ENCODE measurements at regions not wholly inside any gene's neighbourhood (a gene's known extent, or its start where the extent isn't known, plus 50 kb on each side); places are given as distances from the start of the nearest gene placed in this dataset.

GRCh38 chr1:60589046-60589748 is 493.2 kb upstream of the NFIA start:
- no peak for DNase-seq (ENCODE audit: low spot score)

- no peak for DNase-seq (ENCODE audit: low spot score)
Measured at GRCh38 chr1:60584371-60584770, 498.0 kb upstream of the NFIA start.

- no peak for DNase-seq (ENCODE audit: low spot score)
Measured at GRCh38 chr1:60583696-60584095, 498.7 kb upstream of the NFIA start.

- no peak for DNase-seq (ENCODE audit: low spot score)
Measured at GRCh38 chr1:60581455-60582220, 500.7 kb upstream of the NFIA start.

GRCh38 chr1:60577029-60577428 is 503.5 kb upstream of the C1orf87 start:
- DNase-seq (ENCODE audit: low spot score), result no peak

GRCh38 chr1:60575326-60575977 is 501.9 kb upstream of the C1orf87 start:
- DNase-seq (ENCODE audit: low spot score), result no peak

- DNase-seq (ENCODE audit: low spot score), result peak; percentile 12
Measured at GRCh38 chr1:60573726-60574409, 500.3 kb upstream of the C1orf87 start.

GRCh38 chr1:60573121-60573520 is 499.6 kb upstream of the C1orf87 start:
- DNase-seq (ENCODE audit: low spot score), result no peak

- DNase-seq (ENCODE audit: low spot score), result no peak
Measured at GRCh38 chr1:60572378-60572777, 498.8 kb upstream of the C1orf87 start.

- no peak for DNase-seq (ENCODE audit: low spot score)
Measured at GRCh38 chr1:60571811-60572210, 498.2 kb upstream of the C1orf87 start.

- no peak for DNase-seq (ENCODE audit: low spot score)
Measured at GRCh38 chr1:60569189-60569588, 495.6 kb upstream of the C1orf87 start.

GRCh38 chr1:60567256-60567655 is 493.7 kb upstream of the C1orf87 start:
- DNase-seq (ENCODE audit: low spot score), result no peak

GRCh38 chr1:60564916-60565750 is 491.6 kb upstream of the C1orf87 start:
- DNase-seq (ENCODE audit: low spot score), result no peak

- DNase-seq (ENCODE audit: low spot score), result no peak
Measured at GRCh38 chr1:60563777-60564535, 490.4 kb upstream of the C1orf87 start.

- DNase-seq (ENCODE audit: low spot score), result no peak
Measured at GRCh38 chr1:60562740-60563139, 489.2 kb upstream of the C1orf87 start.

GRCh38 chr1:60560701-60561100 is 487.1 kb upstream of the C1orf87 start:
- no peak for DNase-seq (ENCODE audit: low spot score)

GRCh38 chr1:60558236-60558635 is 484.7 kb upstream of the C1orf87 start:
- no peak for DNase-seq (ENCODE audit: low spot score)

GRCh38 chr1:60553730-60554129 is 480.2 kb upstream of the C1orf87 start:
- no peak for DNase-seq (ENCODE audit: low spot score)

GRCh38 chr1:60547821-60548220 is 474.3 kb upstream of the C1orf87 start:
- DNase-seq (ENCODE audit: low spot score), result no peak

GRCh38 chr1:60541831-60542532 is 468.4 kb upstream of the C1orf87 start:
- no peak for DNase-seq (ENCODE audit: low spot score)
